HCT116 (cell line): ENCODE measurements at regions not wholly inside any gene's neighbourhood (a gene's known extent, or its start where the extent isn't known, plus 50 kb on each side); places are given as distances from the start of the nearest gene placed in this dataset.

Experiments
- ATAC-seq: fragments of 200-7000 bp; cut with Tn5 transposase; 2 replicates; pipeline ENCODE4 v1.9.1; 2020; ENCODE audit warnings: mild to moderate bottlenecking, moderate library complexity
- BruUV-seq: library from RNA; stranded (reverse); fragments of 400-500 nt; replicated peaks from 2 replicates; lab custom pipeline; 2021; lab: Mats Ljungman, UMichigan
- CTCF ChIA-PET: fragments of 300-600 bp; sonication (Branson Sonifier 250); formaldehyde crosslinking; loops from one replicate; lab custom pipeline; 2021; ENCODE audit warnings: antibody characterized with exemption; lab: Charles Lee
- POLR2A ChIA-PET: fragments of 300-600, 350-600 bp; sonication (Branson Sonifier 250); formaldehyde crosslinking; loops from one replicate; lab custom pipeline; 2021; ENCODE audit warnings: antibody characterized with exemption; lab: Charles Lee
- RAD21 ChIA-PET, 2 experiments: fragments of 300-600 bp; sonication (Branson Sonifier 250); formaldehyde crosslinking; loops; one replicate each; lab custom pipeline; 2023; ENCODE audit warnings: low total read pairs in 2 of 2; ENCODE audit not compliant: uncharacterized antibody in 2 of 2, unreplicated experiment in 2 of 2, low non-redundant PET in 1 of 2; lab: Charles Lee
- DNase-seq: peaks from one replicate; pipeline ENCODE4 v3.0.0-alpha.2; 2010; ENCODE audit warnings: low read depth, low spot score
- H2AFZ ChIP-seq: fragments of 200-600 bp; shearing (Covaris generic), sonication (generic); 2 replicates; pipeline ENCODE4 v1.6.1; 2017; ENCODE audit warnings: low read depth, mixed run types, mixed read lengths, antibody characterized with exemption, low read length; ENCODE audit not compliant: poor library complexity, severe bottlenecking
- H3K27ac ChIP-seq: 2 replicates; pipeline ENCODE4 v1.5.1; 2012; ENCODE audit warnings: low read depth, low read length
- H3K27me3 ChIP-seq: fragments of 200-600 bp; sonication (generic); 2 replicates; pipeline ENCODE4 v1.6.1; 2016; ENCODE audit warnings: mixed run types, low read length, mixed read lengths; ENCODE audit not compliant: insufficient read depth
- H3K36me3 ChIP-seq, 2 experiments: fragments of 200-500 bp in 1 of 2; fragments of 200-600 bp in 1 of 2; sonication (Bioruptor generic) in 1 of 2; sonication (generic) in 1 of 2; 2 replicates each; pipeline versions ENCODE4 v1.5.1 to v1.6.1; 2014 to 2016; ENCODE audit warnings: low read length in 2 of 2, inconsistent platforms in 1 of 2, mixed read lengths in 1 of 2, mixed run types in 1 of 2; ENCODE audit not compliant: insufficient read depth in 2 of 2, control insufficient read depth in 1 of 2
- H3K4me1 ChIP-seq, 2 experiments: fragments of 200-600 bp in 1 of 2; sonication (generic) in 1 of 2; 2 replicates each; pipeline versions ENCODE4 v1.5.1 to v1.6.1; 2012 to 2017; ENCODE audit warnings: low read length in 2 of 2, inconsistent platforms in 1 of 2, mild to moderate bottlenecking in 1 of 2, mixed read lengths in 1 of 2, mixed run types in 1 of 2, moderate library complexity in 1 of 2; ENCODE audit not compliant: insufficient read depth in 2 of 2, control insufficient read depth in 1 of 2
- H3K4me2 ChIP-seq: fragments of 200-600 bp; sonication (generic); 2 replicates; pipeline ENCODE4 v1.6.1; 2017; ENCODE audit warnings: mixed run types, low read length, mixed read lengths
- H3K4me3 ChIP-seq, 2 experiments: fragments of 200-600 bp in 1 of 2; sonication (generic) in 1 of 2; replicated peaks in 1 of 2; 2 replicates each; pipeline ENCODE4 v1.5.1; 2011 to 2016; ENCODE audit warnings: low read length in 2 of 2, control low read depth in 1 of 2, low read depth in 1 of 2, mild to moderate bottlenecking in 1 of 2, mixed read lengths in 1 of 2, mixed run types in 1 of 2
- H3K79me2 ChIP-seq: fragments of 200-600 bp; sonication (generic); 2 replicates; pipeline ENCODE4 v1.6.1; 2017; ENCODE audit warnings: mild to moderate bottlenecking, mixed run types, low read length, moderate library complexity, mixed read lengths; ENCODE audit not compliant: insufficient read depth
- H3K9ac ChIP-seq: fragments of 200-600 bp; sonication (generic); 2 replicates; pipeline ENCODE4 v1.6.1; 2016; ENCODE audit warnings: low read length, mixed read lengths
- H3K9me2 ChIP-seq: fragments of 200-600 bp; sonication (generic), shearing (Covaris generic); 2 replicates; pipeline ENCODE4 v1.6.1; 2017; ENCODE audit warnings: mixed run types, mild to moderate bottlenecking, moderate library complexity; ENCODE audit not compliant: insufficient read depth
- H3K9me3 ChIP-seq, 2 experiments: fragments of 200-500 bp in 1 of 2; fragments of 200-600 bp in 1 of 2; sonication (Bioruptor generic) in 1 of 2; sonication (generic) in 1 of 2; 2 replicates each; pipeline ENCODE4 v1.6.1; 2014 to 2017; ENCODE audit warnings: low read length in 2 of 2, mixed read lengths in 2 of 2, inconsistent platforms in 1 of 2, low read depth in 1 of 2, mild to moderate bottlenecking in 1 of 2, mixed run types in 1 of 2, moderate library complexity in 1 of 2; ENCODE audit not compliant: control insufficient read depth in 1 of 2, insufficient read depth in 1 of 2
- H4K20me1 ChIP-seq: fragments of 200-600 bp; sonication (generic), shearing (Covaris generic); 2 replicates; pipeline ENCODE4 v1.6.1; 2017; ENCODE audit warnings: mixed run types, mild to moderate bottlenecking, moderate library complexity; ENCODE audit not compliant: insufficient read depth
- ATF3 ChIP-seq: IDR thresholded peaks from 2 replicates; pipeline ENCODE4 v1.6.1; 2012
- CBX3 ChIP-seq: IDR thresholded peaks from 2 replicates; pipeline ENCODE4 v1.6.1; 2012; ENCODE audit warnings: low read depth
- CEBPB ChIP-seq: IDR thresholded peaks from 2 replicates; pipeline ENCODE4 v1.6.1; 2012; ENCODE audit warnings: low read depth
- CTCF ChIP-seq, 3 experiments: fragments of 200-600 bp in 1 of 3; sonication (generic) in 1 of 3; IDR thresholded peaks in 2 of 3; conservative IDR thresholded peaks in 1 of 3; 2 replicates each; pipeline ENCODE4 v1.5.1; 2012 to 2017; ENCODE audit warnings: low read depth in 2 of 3, low read length in 2 of 3, antibody characterized with exemption in 1 of 3, borderline replicate concordance in 1 of 3, control low read depth in 1 of 3, mild to moderate bottlenecking in 1 of 3, mixed read lengths in 1 of 3, mixed run types in 1 of 3, moderate library complexity in 1 of 3; ENCODE audit not compliant: insufficient read depth in 1 of 3
- EGR1 ChIP-seq: IDR thresholded peaks from 2 replicates; pipeline ENCODE4 v1.6.1; 2012; ENCODE audit warnings: low read depth
- ELF1 ChIP-seq: IDR thresholded peaks from 2 replicates; pipeline ENCODE4 v1.6.1; 2012; ENCODE audit warnings: low read depth, borderline replicate concordance
- EZH2 ChIP-seq: fragments of 200-600 bp; sonication (generic); IDR thresholded peaks from 2 replicates; pipeline ENCODE4 v1.6.1; 2017; ENCODE audit warnings: antibody characterized with exemption, mixed run types
- FOSL1 ChIP-seq: IDR thresholded peaks from 2 replicates; pipeline ENCODE4 v1.6.1; 2012; ENCODE audit warnings: low read depth
- JUND ChIP-seq: IDR thresholded peaks from 2 replicates; pipeline ENCODE4 v1.6.1; 2012
- MAX ChIP-seq: IDR thresholded peaks from 2 replicates; pipeline ENCODE4 v1.6.1; 2012
- RAD21 ChIP-seq: IDR thresholded peaks from 2 replicates; pipeline ENCODE4 v1.6.1; 2012; ENCODE audit warnings: low read depth, mild to moderate bottlenecking
- SIN3A ChIP-seq: IDR thresholded peaks from 2 replicates; pipeline ENCODE4 v1.6.1; 2012; ENCODE audit warnings: low read depth
- SP1 ChIP-seq: IDR thresholded peaks from 2 replicates; pipeline ENCODE4 v1.6.1; 2012; ENCODE audit warnings: low read depth
- TCF7L2 ChIP-seq: IDR thresholded peaks from 2 replicates; pipeline ENCODE4 v1.7.0; 2011; ENCODE audit warnings: borderline replicate concordance, inconsistent platforms; ENCODE audit not compliant: insufficient read depth, insufficient read length; ENCODE audit errors: extremely low read depth
- YY1 ChIP-seq: IDR thresholded peaks from 2 replicates; pipeline ENCODE4 v1.6.1; 2011; ENCODE audit warnings: low read length, low read depth, moderate library complexity, mild to moderate bottlenecking; ENCODE audit not compliant: insufficient replicate concordance; ENCODE audit errors: extremely low read depth
- ZFX ChIP-seq: fragments of 450-650 bp; IDR thresholded peaks from 2 replicates; pipeline ENCODE4 v1.6.1; 2017
- ZNF274 ChIP-seq: fragments of 200-500 bp; sonication (Bioruptor generic); IDR thresholded peaks from 2 replicates; pipeline ENCODE4 v1.6.1; 2014; ENCODE audit warnings: mild to moderate bottlenecking, low read depth, low read length, inconsistent platforms
- intact Hi-C: fragments of 100-400 bp; cut with micrococcal nuclease; formaldehyde crosslinking; loops from 2 replicates; pipeline ENCODE4 v1.10.0; 2022

GRCh38 chrX:109812236-109812635 lies 79.2 kb upstream of the ACSL4 start:
- H3K27ac ChIP-seq, result no peak overlapping the region
- no peak overlapping the region for H2AFZ ChIP-seq
- H3K36me3 ChIP-seq, result no peaks in the 10 kb centered on the region
- H3K9ac ChIP-seq, result no peak overlapping the region
- no peaks in the 10 kb centered on the region for H3K9me2 ChIP-seq
- POLR2A ChIA-PET, result no interaction called here
- DNase-seq, result no peak
- no peaks in the 10 kb centered on the region for H3K9me3 ChIP-seq
- BruUV-seq, result no TSS peak
- no peaks in the 10 kb centered on the region for H3K27me3 ChIP-seq
- RAD21 ChIA-PET, result no interaction called here
- intact Hi-C loops, result no loop called here
- CTCF ChIA-PET, result no interaction called here
- no peak overlapping the region for H3K4me3 ChIP-seq
- no peaks in the 10 kb centered on the region for H4K20me1 ChIP-seq
- no peaks in the 10 kb centered on the region for H3K4me1 ChIP-seq
- TF ChIP-seq SIN3A (no peak), EZH2 (no peak), TCF7L2 (no peak), EGR1 (no peak), ZFX (no peak), ELF1 (no peak), RAD21 (no peak), MAX (no peak), FOSL1 (no peak), CBX3 (no peak), ATF3 (no peak), SP1 (no peak), CEBPB (no peak), JUND (no peak), YY1 (no peak), ZNF274 (no peak), CTCF (IDR thresholded peaks at IDR 0.05 in 2 of 3, conservative IDR thresholded peaks at IDR 0.05 in 1 of 3; ENCODE audit: borderline replicate concordance in 1 of 3, insufficient read depth in 1 of 3, low read depth in 2 of 3, low read length in 2 of 3) (no peak)
- no peaks in the 10 kb centered on the region for H3K79me2 ChIP-seq
- no peak for ATAC-seq
- H3K4me2 ChIP-seq, result no peak overlapping the region
